ENCODE measurements at regions not wholly inside any gene's neighbourhood (a gene's known extent, or its start where the extent isn't known, plus 50 kb on each side); places are given as distances from the start of the nearest gene placed in this dataset.

- Histone ChIP-seq H3K9me2 (ENCODE audit: insufficient read depth) (no peaks in the 10 kb centered on the region), H2AFZ (no peak overlapping the region), H3K4me3 (no peak overlapping the region), H3K4me1 (replicated peaks; ENCODE audit: insufficient read depth) (no peaks in the 10 kb centered on the region), H3K4me2 (no peak overlapping the region), H3K79me2 (ENCODE audit: low read depth) (no peaks in the 10 kb centered on the region), H3K36me3 (ENCODE audit: low read depth) (no peaks in the 10 kb centered on the region), H3K27ac (no peak overlapping the region), H3F3A (ENCODE audit: insufficient read depth, low read depth) (no peaks in the 10 kb centered on the region), H3K27me3 (ENCODE audit: insufficient read depth, low read depth) (no peaks in the 10 kb centered on the region), H4K20me1 (ENCODE audit: insufficient read depth) (no peaks in the 10 kb centered on the region), H3K9me3 (ENCODE audit: insufficient read depth, low read depth) (peaks cover 6% of the 10 kb centered on the region; the same call in 1 of the 2 replicates)
- no peak for DNase-seq
- no TSS peak for BruUV-seq (replicated peaks)
- intact Hi-C loops (cut with micrococcal nuclease; ENCODE audit: unreplicated experiment) = no loop called here
- CTCF ChIA-PET = no interaction called here
- POLR2A ChIA-PET (ENCODE audit: unreplicated experiment) = interaction anchor here (0.6 kb wide), 1 partner anchor 99 kb away, joined by 4 read pairs; no protein-coding TSS in a partner anchor
- TF ChIP-seq EZH2 (IDR thresholded peaks at IDR 0.05; ENCODE audit: low read depth) = no peak
- TF ChIP-seq CTCF (conservative IDR thresholded peaks at IDR 0.05) = no peak
These were observed 567.7 kb downstream of the ETV1 start for GRCh38 chr7:13421776-13422175.

GRCh38 chr7:13433946-13434345 is 555.5 kb downstream of the ETV1 start:
- H3K9me3 ChIP-seq (ENCODE audit: insufficient read depth, low read depth) = no peaks in the 10 kb centered on the region
- TF ChIP-seq CTCF (conservative IDR thresholded peaks at IDR 0.05) (no peak), EZH2 (IDR thresholded peaks at IDR 0.05; ENCODE audit: low read depth) (no peak)
- no peaks in the 10 kb centered on the region for H3K9me2 ChIP-seq (ENCODE audit: insufficient read depth)
- CTCF ChIA-PET = no interaction called here
- no peak for DNase-seq
- no peak overlapping the region for H3K27ac ChIP-seq
- H3K79me2 ChIP-seq (ENCODE audit: low read depth) = no peaks in the 10 kb centered on the region
- H4K20me1 ChIP-seq (ENCODE audit: insufficient read depth) = no peaks in the 10 kb centered on the region
- no TSS peak for BruUV-seq (replicated peaks)
- H3K4me1 ChIP-seq (replicated peaks; ENCODE audit: insufficient read depth) = no peaks in the 10 kb centered on the region
- H3K27me3 ChIP-seq (ENCODE audit: insufficient read depth, low read depth) = no peaks in the 10 kb centered on the region
- no peak overlapping the region for H3K4me2 ChIP-seq
- POLR2A ChIA-PET (ENCODE audit: unreplicated experiment) = no interaction called here
- intact Hi-C loops (cut with micrococcal nuclease; ENCODE audit: unreplicated experiment) = no loop called here
- no peak overlapping the region for H3K4me3 ChIP-seq
- no peaks in the 10 kb centered on the region for H3K36me3 ChIP-seq (ENCODE audit: low read depth)
- H3F3A ChIP-seq (ENCODE audit: insufficient read depth, low read depth) = no peaks in the 10 kb centered on the region
- no peak overlapping the region for H2AFZ ChIP-seq

GRCh38 chr7:13442226-13442625 is 547.2 kb downstream of the ETV1 start:
- no peaks in the 10 kb centered on the region for H4K20me1 ChIP-seq (ENCODE audit: insufficient read depth)
- H3K4me1 ChIP-seq (replicated peaks; ENCODE audit: insufficient read depth) = no peaks in the 10 kb centered on the region
- no TSS peak for BruUV-seq (replicated peaks)
- no peaks in the 10 kb centered on the region for H3K9me3 ChIP-seq (ENCODE audit: insufficient read depth, low read depth)
- H2AFZ ChIP-seq = no peak overlapping the region
- TF ChIP-seq EZH2 (IDR thresholded peaks at IDR 0.05; ENCODE audit: low read depth) = no peak
- TF ChIP-seq CTCF (conservative IDR thresholded peaks at IDR 0.05) = no peak
- POLR2A ChIA-PET (ENCODE audit: unreplicated experiment) = no interaction called here
- no peak for DNase-seq
- CTCF ChIA-PET = no interaction called here
- H3K4me2 ChIP-seq = no peak overlapping the region
- H3K9me2 ChIP-seq (ENCODE audit: insufficient read depth) = no peaks in the 10 kb centered on the region
- no peak overlapping the region for H3K27ac ChIP-seq
- no peaks in the 10 kb centered on the region for H3F3A ChIP-seq (ENCODE audit: insufficient read depth, low read depth)
- intact Hi-C loops (cut with micrococcal nuclease; ENCODE audit: unreplicated experiment) = no loop called here
- no peak overlapping the region for H3K4me3 ChIP-seq
- no peaks in the 10 kb centered on the region for H3K79me2 ChIP-seq (ENCODE audit: low read depth)
- no peaks in the 10 kb centered on the region for H3K36me3 ChIP-seq (ENCODE audit: low read depth)
- no peaks in the 10 kb centered on the region for H3K27me3 ChIP-seq (ENCODE audit: insufficient read depth, low read depth)

Measured in PC-9 (cell line).